Suprapubic skin (tissue), 4 donors: ENCODE measurements at regions not wholly inside any gene's neighbourhood (a gene's known extent, or its start where the extent isn't known, plus 50 kb on each side); places are given as distances from the start of the nearest gene placed in this dataset.

Experiments
- CTCF ChIP-seq, 2 donors: fragments of 200-600 bp in 1 of 2; fragments of 450-650 bp in 1 of 2; sonication (generic) in 1 of 2; IDR thresholded peaks; one replicate each; pipeline ENCODE4 v1.5.1; 2016 to 2019; ENCODE audit warnings: antibody characterized with exemption in 2 of 2, mild to moderate bottlenecking in 1 of 2, moderate library complexity in 1 of 2
- EP300 ChIP-seq: sonication (generic); formaldehyde crosslinking; IDR thresholded peaks from one replicate; pipeline ENCODE4 v1.6.1; 2017; ENCODE audit warnings: antibody characterized with exemption
- POLR2A ChIP-seq, 2 donors: fragments of 450-650 bp; IDR thresholded peaks; one replicate each; pipeline ENCODE4 v1.6.1; 2017; ENCODE audit warnings: antibody characterized with exemption in 2 of 2, mild to moderate bottlenecking in 2 of 2, moderate library complexity in 2 of 2
- POLR2AphosphoS5 ChIP-seq, 3 donors: sonication (generic); formaldehyde crosslinking; IDR thresholded peaks; one replicate each; pipeline ENCODE4 v1.6.1; 2017; ENCODE audit warnings: antibody characterized with exemption in 3 of 3

GRCh38 chr1:69319287-69319686, 248.4 kb upstream of the LRRC7 start:
- no peak for TF ChIP-seq POLR2AphosphoS5 (IDR thresholded peaks at IDR 0.05)
- TF ChIP-seq CTCF (IDR thresholded peaks at IDR 0.05) = no peak
- TF ChIP-seq POLR2A (IDR thresholded peaks at IDR 0.05) = no peak
- TF ChIP-seq EP300 = no peak
